Caco-2 (cell line): ENCODE measurements at regions not wholly inside any gene's neighbourhood (a gene's known extent, or its start where the extent isn't known, plus 50 kb on each side); places are given as distances from the start of the nearest gene placed in this dataset.

Experiments used
- BruUV-seq: library from RNA; stranded (reverse); fragments of 400-500 nt; replicated peaks from 2 replicates; lab custom pipeline; 2021; lab: Mats Ljungman, UMichigan
- CTCF ChIA-PET: fragments of 300-600 bp; sonication (Branson Sonifier 250); formaldehyde crosslinking; loops from one replicate; lab custom pipeline; 2022; ENCODE audit warnings: antibody characterized with exemption; lab: Charles Lee
- POLR2A ChIA-PET: fragments of 300-600 bp; sonication (Branson Sonifier 250); formaldehyde crosslinking; loops from one replicate; lab custom pipeline; 2022; ENCODE audit warnings: antibody characterized with exemption; lab: Charles Lee
- DNase-seq, 2 experiments: peaks; one replicate each; pipeline versions ENCODE4 v3.0.0 to v3.0.0-alpha.2; 2020 to 2022
- H3K27me3 ChIP-seq: replicated peaks from 2 replicates; pipeline ENCODE4 v1.6.0; 2011; ENCODE audit warnings: low read length; ENCODE audit not compliant: control insufficient read depth, insufficient read depth
- H3K36me3 ChIP-seq: 2 replicates; pipeline ENCODE4 v1.5.1; 2011; ENCODE audit warnings: low read length; ENCODE audit not compliant: control insufficient read depth, insufficient read depth
- H3K4me1 ChIP-seq: fragments of 250-450 bp; sonication (Bioruptor Pico); 2 replicates; pipeline ENCODE4 v1.5.1; 2020; ENCODE audit warnings: mild to moderate bottlenecking
- H3K4me3 ChIP-seq: 2 replicates; pipeline ENCODE4 v1.5.1; 2011; ENCODE audit warnings: low read depth, mild to moderate bottlenecking, control low read depth, low read length
- H3K9me3 ChIP-seq: fragments of 250-450 bp; sonication (Bioruptor Pico); 2 replicates; pipeline ENCODE4 v1.5.1; 2020; ENCODE audit warnings: mild to moderate bottlenecking, moderate library complexity
- H3K27ac Mint-ChIP-seq: one replicate; pipeline ENCODE4 v1.8.0; 2022; ENCODE audit warnings: mixed read lengths; ENCODE audit not compliant: unreplicated experiment
- H3K27me3 Mint-ChIP-seq: one replicate; pipeline ENCODE4 v1.8.0; 2022; ENCODE audit warnings: mixed read lengths; ENCODE audit not compliant: insufficient read depth, unreplicated experiment
- H3K36me3 Mint-ChIP-seq: one replicate; pipeline ENCODE4 v1.8.0; 2022; ENCODE audit warnings: mild to moderate bottlenecking, mixed read lengths; ENCODE audit not compliant: insufficient read depth, unreplicated experiment
- H3K4me1 Mint-ChIP-seq: one replicate; pipeline ENCODE4 v1.8.0; 2022; ENCODE audit warnings: low read depth, mixed read lengths; ENCODE audit not compliant: unreplicated experiment
- H3K4me3 Mint-ChIP-seq: one replicate; pipeline ENCODE4 v1.8.0; 2022; ENCODE audit warnings: mild to moderate bottlenecking, moderate library complexity, mixed read lengths; ENCODE audit not compliant: unreplicated experiment
- H3K9me3 Mint-ChIP-seq: one replicate; pipeline ENCODE4 v1.8.0; 2022; ENCODE audit warnings: mixed read lengths; ENCODE audit not compliant: unreplicated experiment
- CTCF ChIP-seq, 2 experiments: fragments of 200-600 bp in 1 of 2; IDR thresholded peaks; 1 replicate in 1 of 2; 2 replicates in 1 of 2; pipeline versions ENCODE4 v1.5.1 to v1.8.0; 2011 to 2022; ENCODE audit warnings: antibody characterized with exemption in 1 of 2, control low read depth in 1 of 2, inconsistent platforms in 1 of 2, low read depth in 1 of 2, low read length in 1 of 2, mild to moderate bottlenecking in 1 of 2, moderate library complexity in 1 of 2; ENCODE audit not compliant: insufficient read depth in 1 of 2, severe bottlenecking in 1 of 2, unreplicated experiment in 1 of 2
- intact Hi-C: fragments of 100-400 bp; cut with micrococcal nuclease; formaldehyde crosslinking; loops from one replicate; pipeline ENCODE4 v1.10.0; 2022; ENCODE audit not compliant: unreplicated experiment

GRCh38 chr5:85143138-85143537, 758.5 kb upstream of the EDIL3 start:
- H3K4me1 Mint-ChIP-seq: no peaks in the 10 kb centered on the region
- no peak overlapping the region for H3K4me3 Mint-ChIP-seq
- ChIA-PET CTCF (no interaction called here), POLR2A (no interaction called here)
- no peak overlapping the region for H3K27ac Mint-ChIP-seq
- Histone ChIP-seq H3K4me3 (no peak overlapping the region), H3K27me3 (no peaks in the 10 kb centered on the region), H3K9me3 (no peaks in the 10 kb centered on the region), H3K36me3 (no peaks in the 10 kb centered on the region), H3K4me1 (no peaks in the 10 kb centered on the region)
- DNase-seq: no peak
- no peaks in the 10 kb centered on the region for H3K36me3 Mint-ChIP-seq
- intact Hi-C loops: no loop called here
- no peak for TF ChIP-seq CTCF (IDR thresholded peaks at IDR 0.05; ENCODE audit: insufficient read depth in 1 of 2, low read depth in 1 of 2, low read length in 1 of 2, severe bottlenecking in 1 of 2, unreplicated experiment in 1 of 2)
- no TSS peak for BruUV-seq
- H3K27me3 Mint-ChIP-seq: no peaks in the 10 kb centered on the region
- H3K9me3 Mint-ChIP-seq: no peaks in the 10 kb centered on the region

- no peaks in the 10 kb centered on the region for H3K4me1 ChIP-seq
- Mint-ChIP-seq H3K36me3 (no peaks in the 10 kb centered on the region), H3K27ac (no peak overlapping the region), H3K27me3 (no peaks in the 10 kb centered on the region), H3K4me1 (no peaks in the 10 kb centered on the region), H3K9me3 (no peaks in the 10 kb centered on the region), H3K4me3 (no peak overlapping the region)
- POLR2A ChIA-PET: no interaction called here
- H3K36me3 ChIP-seq: no peaks in the 10 kb centered on the region
- no peaks in the 10 kb centered on the region for H3K27me3 ChIP-seq
- CTCF ChIA-PET: no interaction called here
- intact Hi-C loops: no loop called here
- no peaks in the 10 kb centered on the region for H3K9me3 ChIP-seq
- BruUV-seq: no TSS peak
- DNase-seq: no peak
- TF ChIP-seq CTCF (IDR thresholded peaks at IDR 0.05; ENCODE audit: insufficient read depth in 1 of 2, low read depth in 1 of 2, low read length in 1 of 2, severe bottlenecking in 1 of 2, unreplicated experiment in 1 of 2): no peak
- H3K4me3 ChIP-seq: no peak overlapping the region
Measured at GRCh38 chr5:85148701-85149100, 764.0 kb upstream of the EDIL3 start.

- no peak overlapping the region for H3K4me3 Mint-ChIP-seq
- ChIA-PET CTCF (no interaction called here), POLR2A (no interaction called here)
- intact Hi-C loops: no loop called here
- H3K36me3 Mint-ChIP-seq: no peaks in the 10 kb centered on the region
- Histone ChIP-seq H3K4me3 (no peak overlapping the region), H3K27me3 (no peaks in the 10 kb centered on the region), H3K9me3 (no peaks in the 10 kb centered on the region), H3K36me3 (no peaks in the 10 kb centered on the region), H3K4me1 (no peaks in the 10 kb centered on the region)
- no TSS peak for BruUV-seq
- no peak for DNase-seq
- H3K9me3 Mint-ChIP-seq: no peaks in the 10 kb centered on the region
- H3K27ac Mint-ChIP-seq: no peak overlapping the region
- H3K4me1 Mint-ChIP-seq: no peaks in the 10 kb centered on the region
- TF ChIP-seq CTCF (IDR thresholded peaks at IDR 0.05; ENCODE audit: insufficient read depth in 1 of 2, low read depth in 1 of 2, low read length in 1 of 2, severe bottlenecking in 1 of 2, unreplicated experiment in 1 of 2): no peak
- peaks cover 6% of the 10 kb centered on the region for H3K27me3 Mint-ChIP-seq
Measured at GRCh38 chr5:85159395-85159794, 774.7 kb upstream of the EDIL3 start.
